SKM-1 treated with dmso at 0.1 percent for 144 hours (cell line): ENCODE measurements at regions not wholly inside any gene's neighbourhood (a gene's known extent, or its start where the extent isn't known, plus 50 kb on each side); places are given as distances from the start of the nearest gene placed in this dataset.
"Not testable (repeated sequence)": the region's sequence is repeated elsewhere in the genome, so short reads cannot be mapped to it uniquely, and the experiment has no call there.

Source experiments
- DNase-seq: peaks from one replicate; lab custom pipeline; 2025; ENCODE audit not compliant: unreplicated experiment; lab: John Stamatoyannopoulos, UW

- DNase-seq = no peak
These were observed 420.1 kb upstream of the MGMT start for GRCh38 chr10:129046962-129047361.

GRCh38 chr10:129047600-129047999 is 419.4 kb upstream of the MGMT start:
- DNase-seq = no peak

DNA sequence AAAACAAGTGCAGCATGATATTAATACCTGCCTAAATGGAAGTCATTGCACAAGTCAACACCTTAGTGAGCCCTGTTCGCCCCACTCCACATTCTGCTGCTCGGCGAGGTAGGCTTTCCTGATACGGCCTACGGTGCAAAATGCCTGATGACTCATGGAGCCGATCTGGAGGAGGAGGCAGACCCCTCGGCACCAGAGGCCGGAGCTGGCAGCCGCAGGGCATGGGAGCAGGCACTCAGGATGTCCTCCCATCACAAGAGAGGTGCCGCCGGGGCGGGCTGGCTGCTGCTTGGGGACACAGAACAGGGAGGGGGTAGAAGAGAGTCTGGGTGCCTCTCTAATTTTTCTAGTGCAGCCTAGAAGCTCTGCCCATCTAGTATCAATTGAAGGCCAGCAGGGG is 418.5 kb upstream of the MGMT start:
- DNase-seq = no peak

- no peak for DNase-seq
These were observed 417.5 kb upstream of the MGMT start for GRCh38 chr10:129049501-129049900.

DNA sequence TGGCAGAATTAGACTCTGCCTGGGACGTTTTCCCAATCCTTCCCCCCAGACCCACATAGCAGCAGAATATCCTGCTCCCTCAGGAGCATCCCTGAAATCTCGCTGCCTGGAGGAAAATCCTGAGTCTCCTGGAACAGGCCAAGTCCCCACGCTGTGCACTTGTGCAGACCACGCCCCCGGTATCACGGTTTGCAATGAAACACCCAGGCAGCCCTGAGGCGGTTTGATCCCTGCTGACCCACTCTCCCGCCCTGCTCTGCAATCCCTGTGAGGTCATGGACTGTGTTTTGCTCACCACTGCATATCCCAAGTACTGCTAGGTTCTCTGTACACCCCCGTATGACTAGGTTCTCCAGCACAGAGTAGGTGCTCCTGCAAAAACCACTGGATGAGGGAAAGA is 411.8 kb upstream of the MGMT start:
- no peak for DNase-seq

DNA sequence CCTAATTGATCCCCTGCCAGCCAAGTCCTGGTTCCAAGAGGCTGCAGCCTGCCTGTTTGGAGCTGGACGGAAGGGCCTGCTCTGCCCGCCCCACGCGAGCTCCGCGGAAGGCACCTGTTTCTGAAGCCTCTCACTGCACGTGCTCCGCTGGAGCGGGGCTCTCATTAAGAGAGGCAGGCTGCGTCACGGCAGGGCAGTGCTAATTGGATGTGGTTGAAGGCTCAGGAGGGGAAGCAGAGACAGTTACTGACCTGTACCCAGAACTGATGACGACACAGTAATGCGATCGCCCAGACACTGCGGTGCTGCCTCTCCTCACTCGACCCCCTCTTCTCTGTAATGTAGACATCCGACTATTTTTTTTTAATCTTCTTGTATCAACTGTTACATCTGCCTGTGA is 411.1 kb upstream of the MGMT start:
- no peak for DNase-seq

- no peak for DNase-seq
These were observed 410.0 kb upstream of the MGMT start for GRCh38 chr10:129056734-129057689.

DNA sequence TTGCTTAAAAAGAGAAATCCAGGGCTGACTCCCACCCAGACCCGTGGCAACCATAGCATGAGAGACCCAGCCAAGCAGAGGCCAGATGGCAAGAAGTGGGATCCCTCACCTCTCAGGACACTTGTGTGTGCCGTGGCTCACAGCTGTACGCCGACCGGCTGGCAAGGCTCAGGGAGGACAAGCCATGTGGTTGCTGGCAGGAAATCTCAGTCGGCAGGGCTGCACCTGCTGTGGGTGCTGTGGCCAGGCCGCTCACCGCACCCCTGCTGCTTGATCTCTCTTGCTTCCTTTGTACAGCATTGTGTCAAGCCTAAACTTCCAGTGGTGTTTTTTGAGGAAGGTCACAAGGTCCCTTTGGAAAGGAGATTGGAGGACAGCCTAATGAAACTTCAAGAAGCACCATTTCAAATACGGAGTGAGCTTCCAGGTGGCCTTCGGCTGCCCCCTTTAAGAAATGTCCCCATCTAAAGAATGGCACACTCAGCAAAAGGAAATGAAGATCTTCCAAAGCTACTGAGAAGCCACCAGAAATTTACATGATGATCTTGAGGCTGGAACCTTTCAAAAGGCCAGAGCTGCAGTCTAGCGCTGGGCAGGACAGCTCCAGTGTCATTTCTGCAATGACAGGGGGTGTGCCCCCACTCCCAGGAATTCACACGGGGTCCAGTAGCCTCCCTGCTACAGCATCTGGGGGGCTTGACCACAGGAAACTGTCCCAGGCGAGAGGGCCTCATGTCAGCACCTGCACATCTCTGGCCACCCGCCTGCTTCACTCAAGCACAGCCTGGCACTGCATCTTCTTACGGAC is 409.0 kb upstream of the MGMT start:
- DNase-seq = no peak

DNA sequence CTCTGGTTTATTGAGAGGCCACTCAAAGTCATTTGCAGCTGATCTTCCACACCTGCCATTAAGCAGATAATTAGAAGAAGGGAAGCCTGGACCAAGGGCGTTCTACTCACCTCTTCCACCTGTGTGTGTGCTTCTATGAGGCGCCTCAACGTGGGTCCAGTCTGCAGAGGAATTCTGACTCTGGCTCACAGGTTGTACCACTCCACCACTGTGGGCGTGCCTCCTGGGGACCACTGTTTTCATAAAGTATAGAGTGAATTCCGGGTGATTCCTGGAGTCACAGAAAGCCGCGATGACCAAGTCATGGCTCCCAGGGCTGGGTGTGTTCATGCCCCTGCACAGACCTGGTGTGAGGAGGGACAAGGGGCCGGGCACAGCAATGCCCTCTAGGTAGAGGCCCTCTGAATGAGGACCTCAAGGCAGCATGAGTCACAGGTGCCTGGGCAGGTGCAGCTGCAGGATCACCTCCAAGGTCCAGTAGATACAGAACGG is 408.3 kb upstream of the MGMT start:
- no peak for DNase-seq

- DNase-seq = no peak
These were observed 407.1 kb upstream of the MGMT start for GRCh38 chr10:129059977-129060376.

GRCh38 chr10:129063212-129063611 is 403.8 kb upstream of the MGMT start:
- no peak for DNase-seq

DNA sequence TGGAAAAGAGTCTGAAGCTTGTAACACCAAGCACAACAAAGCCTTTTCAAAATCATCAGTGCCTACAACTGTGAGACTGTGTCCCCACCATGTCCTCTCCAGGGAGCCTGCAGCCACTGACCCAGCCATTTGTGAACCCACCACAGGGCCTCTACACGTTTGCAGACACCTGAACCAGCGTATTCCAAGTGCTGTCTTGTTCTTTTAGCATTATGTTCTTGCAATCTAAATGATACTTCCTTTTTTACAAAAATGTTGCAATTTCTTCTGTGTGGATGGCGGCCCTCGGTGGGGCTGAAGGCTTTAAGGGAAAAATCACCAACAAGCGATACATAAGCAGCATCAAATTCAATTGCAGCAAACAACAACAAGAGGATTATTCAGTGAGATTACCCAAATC is 403.2 kb upstream of the MGMT start:
- no peak for DNase-seq

GRCh38 chr10:129066529-129066928 is 400.5 kb upstream of the MGMT start:
- DNase-seq = not testable (repeated sequence)

- DNase-seq = not testable (repeated sequence)
These were observed 395.6 kb upstream of the MGMT start for GRCh38 chr10:129071411-129071810.

DNA sequence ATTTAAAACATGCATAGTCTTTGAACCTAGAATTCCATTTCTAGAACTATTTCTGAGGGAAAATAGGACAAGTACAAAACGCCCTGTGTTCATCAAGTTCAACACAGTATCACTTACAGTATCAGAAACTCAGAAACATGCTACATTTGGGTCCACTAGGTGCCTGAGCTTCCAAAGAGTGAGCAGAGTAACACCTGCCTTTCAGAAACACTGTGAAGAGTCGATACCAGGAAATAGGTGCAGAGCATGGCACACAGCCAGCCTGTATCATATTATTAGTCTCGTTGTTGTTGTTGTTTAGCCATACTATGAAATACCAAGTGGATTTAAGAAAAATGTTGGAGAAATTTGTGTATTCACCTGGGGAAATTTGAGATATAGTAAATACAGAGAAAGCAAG is 392.1 kb upstream of the MGMT start:
- DNase-seq = no peak

DNA sequence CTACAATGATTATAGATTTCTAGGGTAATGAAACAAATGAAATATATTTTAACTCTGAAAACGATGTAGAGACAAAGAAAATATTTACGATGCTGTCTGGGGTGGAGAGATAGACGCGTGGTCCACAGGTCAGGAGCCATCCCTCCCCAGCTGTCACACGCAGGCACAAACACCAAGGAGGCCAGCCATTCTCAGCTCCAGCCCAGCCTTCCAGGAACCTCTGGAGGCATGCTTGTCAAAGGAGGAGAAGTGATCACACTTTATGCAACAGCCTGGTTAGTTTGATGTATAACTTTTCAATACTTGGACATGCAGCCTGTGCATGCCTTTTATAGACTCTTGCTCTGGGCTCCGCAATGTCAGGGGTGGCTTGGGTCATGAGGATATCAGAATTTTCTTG is 391.5 kb upstream of the MGMT start:
- DNase-seq = no peak

DNA sequence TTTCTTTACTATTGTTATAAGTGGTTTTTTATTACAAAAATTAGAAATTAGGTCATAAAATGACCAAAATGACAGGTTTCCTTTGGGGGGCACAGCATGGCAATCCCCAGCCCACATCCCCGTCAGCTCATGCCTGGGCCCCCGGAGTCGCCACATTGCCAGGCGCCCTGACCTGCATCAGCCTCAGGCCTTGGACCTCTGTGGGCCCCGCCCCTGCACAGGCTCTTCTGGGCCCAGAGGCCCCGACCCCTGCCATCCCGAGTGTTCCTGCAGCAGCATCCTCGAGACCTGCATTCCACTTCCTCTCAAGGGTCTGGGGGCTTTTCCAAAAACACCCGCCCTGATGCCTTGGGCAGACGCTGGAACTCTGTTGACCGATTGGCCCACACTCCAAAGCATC is 391.1 kb upstream of the MGMT start:
- DNase-seq = no peak

GRCh38 chr10:129078346-129078745 is 388.7 kb upstream of the MGMT start:
- DNase-seq = no peak

- no peak for DNase-seq
These were observed 388.3 kb upstream of the MGMT start for GRCh38 chr10:129078746-129079145.

- no peak for DNase-seq
These were observed 387.3 kb upstream of the MGMT start for GRCh38 chr10:129079705-129080104.

DNA sequence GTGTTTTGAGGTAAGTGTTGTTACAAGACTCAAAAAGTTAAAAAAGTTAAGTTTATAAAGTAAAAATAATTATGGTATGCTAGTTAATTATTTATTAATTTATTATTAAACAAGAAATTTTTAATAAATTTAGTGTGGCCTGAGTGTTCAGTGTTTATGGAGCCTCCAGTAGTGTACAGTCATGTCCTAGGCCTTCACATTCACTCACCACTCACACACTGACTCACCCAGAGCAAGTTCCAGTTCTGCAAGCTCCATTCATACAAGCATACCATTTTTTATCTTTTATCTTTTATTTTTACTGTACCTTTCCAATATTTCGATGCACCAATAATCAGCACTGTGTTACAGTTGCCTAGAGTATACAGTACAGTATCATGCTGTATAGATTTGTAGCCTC is 381.2 kb upstream of the MGMT start:
- DNase-seq = no peak

DNA sequence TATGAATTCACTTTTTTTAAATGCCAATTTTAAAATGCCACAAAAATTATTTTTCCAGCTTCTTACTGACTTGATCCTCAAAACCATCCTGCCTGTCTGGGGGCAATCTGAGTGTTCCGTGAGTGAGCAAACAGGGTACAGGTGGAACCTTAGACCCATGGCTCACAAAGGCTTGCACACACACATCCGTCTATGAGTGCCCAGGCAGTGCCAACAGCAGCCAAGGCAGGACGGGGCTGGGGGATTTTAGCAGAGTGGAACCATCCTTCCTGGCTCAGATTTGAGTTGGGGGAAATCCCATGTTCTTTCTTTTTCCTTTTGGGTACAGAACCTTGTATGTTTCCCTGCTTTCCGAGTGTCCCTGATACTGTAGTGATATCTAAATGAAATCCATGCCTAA is 377.7 kb upstream of the MGMT start:
- DNase-seq = no peak
